Stimulated activated CD4-positive, alpha-beta T cell treated with anti-CD3 and anti-CD28 coated beads, TNF-alpha, amount 100 ng/mL, for 1 hour (primary cell): ENCODE measurements at regions not wholly inside any gene's neighbourhood (a gene's known extent, or its start where the extent isn't known, plus 50 kb on each side); places are given as distances from the start of the nearest gene placed in this dataset.
"Not testable (repeated sequence)": the region's sequence is repeated elsewhere in the genome, so short reads cannot be mapped to it uniquely, and the experiment has no call there.

Experiments used
- DNase-seq, 3 donors: peaks; one replicate each; pipeline ENCODE4 v3.0.0-alpha.2; 2020; ENCODE audit warnings: low read depth in 3 of 3, low spot score in 1 of 3

DNA sequence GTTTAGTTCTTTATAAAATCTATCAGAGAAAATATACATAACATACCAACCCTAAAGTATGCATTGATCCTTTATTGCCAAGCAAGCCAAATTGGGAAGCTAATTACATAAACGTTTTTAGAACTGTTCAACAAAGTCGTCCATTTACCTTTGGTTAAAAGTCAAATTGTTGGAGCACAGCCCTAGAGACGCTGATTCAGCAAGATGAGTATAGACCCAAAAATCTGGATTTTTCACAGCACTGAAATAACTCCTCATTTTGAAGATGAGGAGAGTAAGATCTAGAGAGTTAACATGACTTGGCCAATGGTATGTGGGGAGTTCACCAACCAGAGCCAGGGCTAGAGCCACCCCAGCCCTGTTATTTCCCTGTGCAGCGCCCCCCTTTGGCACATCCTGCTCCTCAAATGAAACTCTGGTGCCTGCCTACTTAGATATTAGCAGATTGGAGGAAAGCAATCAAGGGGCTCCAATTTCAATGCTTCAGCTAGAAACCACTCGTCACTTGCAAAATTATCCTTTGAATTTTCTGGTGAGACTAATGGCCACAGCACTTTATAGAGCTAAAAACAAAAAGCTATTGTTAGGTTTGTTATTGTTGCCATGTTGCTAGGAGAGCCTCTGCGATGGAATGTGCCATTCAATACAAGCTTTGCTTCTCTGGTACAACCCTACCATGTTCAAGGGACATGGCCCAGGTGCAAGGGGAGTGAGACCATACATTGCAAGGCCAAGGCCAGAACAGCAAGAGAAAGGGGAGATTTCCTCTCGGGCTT is 132.6 kb upstream of the ZEB1 start:
- no peak for DNase-seq

DNA sequence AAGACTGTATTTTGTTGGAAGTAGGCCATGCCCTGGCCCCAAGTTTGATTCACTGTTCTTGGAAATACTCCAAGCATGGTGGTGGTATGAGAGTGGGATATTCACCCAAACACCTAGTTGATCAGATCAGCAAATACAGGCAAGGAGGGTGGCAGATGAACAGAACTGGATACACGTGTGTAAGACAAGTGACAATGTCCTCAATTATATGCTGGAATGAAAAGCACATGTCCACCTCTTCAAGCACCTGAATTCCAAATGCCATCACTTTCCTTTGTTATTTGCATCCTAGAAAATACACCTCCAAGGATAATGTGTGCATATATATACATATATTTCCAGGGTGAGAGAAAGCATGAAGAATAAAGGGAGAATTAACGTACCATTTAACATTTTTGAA is 131.8 kb upstream of the ZEB1 start:
- DNase-seq, result no peak

DNA sequence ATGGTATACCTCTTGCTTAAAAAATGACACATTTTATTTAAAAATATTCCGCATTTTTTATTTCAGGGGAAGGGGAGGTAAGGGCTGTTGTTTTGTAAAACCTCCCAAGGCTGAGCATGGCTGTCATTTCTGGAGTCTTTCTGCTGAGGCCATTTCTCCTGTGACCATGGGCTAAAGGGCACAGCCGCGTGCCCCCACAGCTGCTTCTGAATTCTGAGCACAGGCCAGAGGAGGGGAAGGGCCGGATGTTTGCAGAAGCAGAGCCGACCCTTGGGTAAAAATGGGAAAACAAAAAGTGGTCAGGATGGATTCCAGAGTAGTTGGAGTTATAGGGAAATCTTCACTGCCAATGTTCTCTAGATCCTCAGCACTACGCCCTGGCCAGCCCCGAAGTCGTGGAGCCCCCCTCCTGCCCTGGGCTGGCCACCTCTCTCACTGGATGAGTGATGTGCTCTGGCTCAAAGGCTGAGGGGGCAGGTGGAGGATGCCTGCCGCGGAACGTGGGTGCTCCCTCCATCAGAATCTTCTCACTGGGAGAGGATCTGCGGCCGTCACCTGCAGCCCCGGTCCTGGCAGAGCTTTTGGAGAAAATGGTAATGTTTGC is 131.3 kb upstream of the ZEB1 start:
- DNase-seq, result no peak

DNA sequence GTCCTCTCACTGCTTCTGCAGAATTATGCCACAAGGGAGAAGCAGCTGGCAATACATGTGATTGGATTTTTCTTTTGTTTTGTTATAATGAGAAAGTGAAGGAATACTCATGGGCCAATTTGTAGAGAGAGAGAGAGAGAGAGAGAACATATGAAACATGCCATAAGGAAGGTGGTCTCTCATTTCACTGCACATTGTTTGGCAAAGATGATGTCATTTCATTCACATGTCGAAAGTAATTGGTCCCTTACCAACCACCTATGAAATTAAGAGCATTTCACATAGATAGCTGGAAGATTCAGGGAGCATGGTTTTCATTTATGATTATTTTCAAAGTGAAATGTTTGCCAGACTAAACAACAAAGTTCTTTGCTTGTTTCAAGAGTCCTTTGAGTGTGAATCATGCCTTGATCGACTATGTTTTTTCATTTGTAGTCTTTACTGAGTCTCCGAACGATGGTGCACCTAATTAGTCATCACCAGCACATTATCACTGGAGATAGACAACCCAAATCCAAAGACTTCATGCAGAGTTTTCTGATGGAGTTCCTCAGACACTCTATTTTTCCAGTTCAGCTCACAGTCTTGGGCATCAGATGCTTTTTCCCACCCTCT is 130.1 kb upstream of the ZEB1 start:
- no peak for DNase-seq

DNA sequence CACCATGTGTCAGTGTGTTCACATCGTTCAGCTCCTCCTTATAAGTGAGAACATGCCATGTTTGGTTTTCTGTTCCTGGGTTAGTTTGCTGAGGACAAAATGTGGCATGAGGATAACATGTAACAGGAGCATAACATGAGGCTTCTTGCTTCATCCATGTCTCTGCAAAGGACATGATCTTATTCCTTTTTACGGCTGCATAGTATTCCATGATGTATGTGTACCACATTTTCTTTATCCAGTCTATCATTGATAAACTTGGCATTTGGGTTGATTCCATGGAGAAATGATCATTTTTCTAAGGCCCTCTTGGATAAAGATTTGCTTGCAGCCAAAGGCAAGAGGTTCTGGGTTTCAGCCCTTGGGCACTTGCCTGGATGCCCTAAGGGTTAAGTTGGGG is 128.5 kb upstream of the ZEB1 start:
- no peak for DNase-seq

DNA sequence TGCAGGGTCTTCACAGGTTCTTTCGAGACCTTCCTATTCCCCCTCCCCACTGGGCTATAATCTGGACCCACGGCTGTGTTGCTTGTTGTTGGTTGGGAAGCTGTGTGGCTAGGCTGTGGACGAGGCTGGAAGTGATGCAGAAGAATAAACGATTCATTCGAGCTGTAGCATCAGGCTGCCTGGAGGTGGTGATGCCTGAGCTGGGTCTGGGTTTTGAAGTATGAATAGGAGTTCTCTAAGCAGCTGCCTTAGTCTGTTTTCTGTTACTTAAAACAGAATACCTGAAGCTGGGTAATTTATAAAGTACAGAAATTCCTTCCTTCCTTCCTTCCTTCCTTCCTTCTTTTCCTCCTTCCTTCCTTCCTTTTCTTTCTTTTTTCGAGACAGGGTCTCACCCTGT is 126.5 kb upstream of the ZEB1 start:
- DNase-seq, result no peak

DNA sequence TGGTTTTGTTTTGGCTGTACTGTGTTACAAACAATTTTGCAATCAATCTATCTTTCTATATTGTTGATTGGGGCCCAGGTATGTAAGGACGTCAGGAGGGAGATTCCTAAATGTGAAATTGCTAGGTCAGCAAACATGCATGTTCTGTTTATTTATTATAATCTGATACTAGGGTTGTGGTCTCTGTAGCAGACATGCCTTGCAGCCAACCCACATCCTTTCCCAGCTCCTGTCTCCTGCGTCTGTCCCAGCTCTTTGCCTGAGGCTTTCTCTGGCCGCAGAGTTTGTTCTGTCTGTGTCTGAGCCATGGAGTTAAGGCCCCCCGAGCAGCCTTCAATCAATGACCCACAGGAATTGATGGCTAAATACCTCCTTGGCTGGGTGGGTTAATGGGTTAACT is 124.0 kb upstream of the ZEB1 start:
- no peak for DNase-seq

DNA sequence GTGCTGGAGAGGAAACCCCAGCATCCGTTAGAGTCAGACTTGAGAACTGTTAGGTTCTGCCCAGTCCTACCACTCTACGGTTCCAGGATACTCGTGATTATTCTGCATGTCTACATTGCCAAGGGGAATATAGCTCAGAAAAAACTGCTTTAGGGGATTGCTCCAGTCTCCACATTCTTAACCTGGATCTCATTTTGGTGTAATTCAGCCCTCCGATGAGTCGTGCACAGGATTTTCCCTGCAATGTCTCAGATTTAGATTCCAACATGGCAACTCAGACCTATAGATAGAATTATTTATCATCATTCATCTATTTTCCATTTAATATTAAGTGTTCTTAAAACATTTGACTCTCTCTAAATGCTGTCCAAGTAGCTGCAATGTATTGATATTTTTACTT is 121.1 kb upstream of the ZEB1 start:
- no peak for DNase-seq

DNA sequence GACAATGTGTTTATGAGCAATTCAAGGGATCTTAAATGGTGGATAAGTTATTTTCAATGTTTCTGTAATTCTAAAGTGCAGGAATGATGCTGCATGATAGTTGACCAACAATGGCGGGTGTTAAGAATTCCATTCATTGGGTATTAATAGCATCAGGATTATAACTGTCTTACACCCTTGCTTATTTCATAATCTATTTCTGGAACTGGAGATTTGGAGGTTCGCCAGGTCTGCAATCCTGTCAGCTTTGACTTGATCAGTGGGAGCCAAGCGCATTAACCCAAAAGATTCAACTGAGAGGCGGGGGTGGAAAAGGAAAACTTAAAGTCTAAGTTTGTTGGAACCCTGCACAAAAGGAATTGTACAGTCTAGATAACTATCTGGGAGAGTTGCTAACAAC is 114.9 kb upstream of the ZEB1 start:
- no peak for DNase-seq

DNA sequence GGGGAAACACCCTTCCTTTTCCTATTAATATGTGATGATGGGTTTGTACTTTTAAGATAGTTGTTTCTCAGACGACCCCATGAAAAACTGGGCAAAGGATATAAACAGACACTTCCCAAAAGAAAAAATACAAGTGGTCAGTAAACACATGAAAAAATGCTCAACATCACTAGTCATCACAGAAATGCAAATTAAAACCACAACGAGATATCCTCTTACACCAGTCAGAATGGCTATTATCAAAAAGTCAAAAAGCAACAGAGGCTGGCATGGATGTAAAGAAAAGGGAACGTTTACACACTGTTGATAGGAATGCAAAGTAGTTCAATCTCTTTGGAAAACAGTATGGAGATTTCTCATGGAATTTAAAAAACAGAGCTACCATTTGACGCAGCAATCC is 111.4 kb upstream of the ZEB1 start:
- DNase-seq, result no peak

DNA sequence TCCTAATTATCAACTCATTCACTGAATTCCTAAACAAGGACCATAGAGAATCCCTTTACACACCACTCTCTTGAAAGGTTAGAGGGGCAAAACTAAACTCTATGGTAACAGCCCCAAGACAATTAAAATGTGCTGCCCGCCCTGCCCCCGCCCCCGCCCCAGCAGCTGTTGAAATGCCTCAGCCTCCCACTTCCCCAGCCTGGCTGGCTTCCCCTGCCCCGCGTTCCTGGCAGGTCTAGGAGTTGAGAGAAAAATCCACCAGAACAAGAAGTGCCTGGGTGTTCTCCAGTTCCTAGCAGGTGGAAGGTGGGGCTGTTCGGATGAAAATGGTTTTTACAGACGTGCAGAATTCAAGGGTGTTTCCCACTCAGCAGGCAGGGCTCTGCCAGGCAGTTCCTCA is 109.5 kb upstream of the ZEB1 start:
- DNase-seq, result no peak

DNA sequence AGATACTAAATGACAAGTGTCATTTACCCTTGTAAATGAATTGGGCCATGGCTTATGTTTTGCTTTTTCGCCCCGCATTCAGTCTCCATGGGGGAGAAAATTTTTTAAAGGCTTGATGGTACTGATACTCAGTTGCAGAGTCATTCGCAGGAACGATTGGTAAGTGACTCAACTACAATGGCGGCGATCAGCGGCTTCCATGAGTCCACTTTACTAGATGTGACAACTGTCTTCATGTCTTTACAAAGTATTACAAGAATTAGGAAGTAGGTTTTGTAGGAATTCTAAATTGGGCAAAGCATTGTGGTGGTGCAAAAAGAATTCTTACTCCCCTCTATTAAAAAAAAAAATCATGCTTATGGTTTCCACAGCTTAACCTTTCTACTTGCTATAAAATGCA is 108.8 kb upstream of the ZEB1 start:
- DNase-seq, result no peak

DNA sequence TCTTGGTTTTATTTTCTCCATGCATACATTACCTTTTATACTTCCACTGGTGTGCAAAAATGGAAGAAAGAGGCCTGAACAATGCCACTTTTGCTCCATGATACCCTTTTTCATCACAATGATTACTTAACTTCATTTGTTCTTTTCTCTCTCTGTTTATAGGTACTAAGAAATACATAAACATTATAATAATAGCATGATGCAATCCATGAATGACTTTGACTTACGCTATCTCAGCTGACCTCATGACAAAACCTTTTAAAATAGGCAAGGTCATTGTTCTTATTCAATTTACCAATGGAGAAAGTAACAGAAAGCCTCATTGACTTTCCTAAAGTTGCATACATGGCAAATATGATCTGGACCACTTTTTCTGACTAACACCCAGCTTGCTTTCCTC is 105.1 kb upstream of the ZEB1 start:
- DNase-seq, result no peak

DNA sequence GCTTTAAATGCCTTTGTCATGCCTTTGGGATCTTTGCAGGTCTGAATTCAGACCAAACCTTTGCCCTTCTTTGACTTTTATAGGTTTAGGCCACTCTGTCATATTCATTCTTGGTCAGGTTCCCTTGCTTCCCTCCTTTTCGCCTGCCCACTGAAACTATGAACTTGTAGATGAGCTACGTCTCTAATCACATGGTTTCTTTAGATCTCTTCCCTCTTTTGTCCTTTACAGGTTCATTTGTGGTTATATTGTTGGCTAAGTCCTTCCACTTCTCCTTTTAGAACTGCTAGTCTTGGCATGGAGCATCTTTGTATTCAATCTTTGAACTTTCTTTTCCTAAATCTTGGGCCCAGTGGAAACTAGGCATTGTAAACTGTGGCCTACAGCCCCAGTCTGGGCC is 104.0 kb upstream of the ZEB1 start:
- no peak for DNase-seq

DNA sequence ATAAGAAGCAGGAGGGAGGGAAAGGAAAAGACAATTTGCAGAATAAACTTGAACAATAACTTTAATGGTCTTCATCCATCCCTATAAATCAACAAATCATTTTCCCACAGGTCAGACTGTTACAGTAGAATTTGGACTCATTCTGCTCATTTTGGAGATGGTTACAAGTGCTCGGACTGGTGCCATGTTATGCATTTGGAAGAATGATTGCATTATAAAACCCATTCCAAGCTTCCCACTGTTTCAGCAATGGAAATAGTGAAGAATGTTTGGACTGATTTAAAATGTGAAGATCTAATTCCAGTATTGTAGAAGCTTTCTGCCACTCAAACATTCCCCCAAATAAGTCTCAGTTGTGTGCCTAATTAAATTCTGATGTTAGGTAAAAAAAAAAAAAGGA is 99.7 kb upstream of the ZEB1 start:
- no peak for DNase-seq

DNA sequence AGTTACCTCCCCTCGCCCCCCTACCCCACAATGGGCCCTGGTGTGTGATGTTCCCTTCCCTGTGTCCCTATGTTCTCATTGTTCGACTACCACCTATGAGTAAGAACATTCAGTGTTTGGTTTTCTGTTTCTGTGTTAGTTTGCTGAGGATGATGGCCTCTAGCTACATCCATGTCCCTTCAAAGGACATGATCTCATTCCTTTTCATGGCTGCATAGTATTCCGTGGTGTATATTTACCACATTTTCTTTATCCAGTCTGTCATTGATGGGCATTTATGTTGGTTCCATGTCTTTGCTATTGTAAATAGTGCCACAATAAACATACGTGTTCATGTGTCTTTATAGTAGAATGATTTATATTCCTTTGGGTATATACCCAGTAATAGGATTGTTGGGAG is 90.2 kb upstream of the ZEB1 start:
- not testable (repeated sequence) for DNase-seq

DNA sequence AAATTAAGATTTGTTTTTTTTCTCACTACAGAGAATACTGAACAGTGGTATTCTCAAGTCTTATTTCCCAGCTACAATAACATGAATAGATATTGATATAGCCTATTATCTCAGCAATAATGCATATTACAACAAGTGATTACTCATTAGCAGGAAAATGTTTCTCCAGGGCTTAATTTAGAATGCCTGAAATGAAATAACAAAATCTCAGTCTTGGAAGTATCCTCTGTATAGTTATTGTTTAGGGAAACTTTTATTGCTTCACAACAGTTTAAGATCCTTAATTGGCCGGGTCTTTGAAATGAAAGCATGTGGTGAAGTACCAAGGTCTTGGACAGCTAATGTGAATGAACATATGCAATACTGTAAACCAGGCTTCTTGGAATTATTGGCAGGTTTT is 79.1 kb upstream of the ZEB1 start:
- DNase-seq, result no peak

DNA sequence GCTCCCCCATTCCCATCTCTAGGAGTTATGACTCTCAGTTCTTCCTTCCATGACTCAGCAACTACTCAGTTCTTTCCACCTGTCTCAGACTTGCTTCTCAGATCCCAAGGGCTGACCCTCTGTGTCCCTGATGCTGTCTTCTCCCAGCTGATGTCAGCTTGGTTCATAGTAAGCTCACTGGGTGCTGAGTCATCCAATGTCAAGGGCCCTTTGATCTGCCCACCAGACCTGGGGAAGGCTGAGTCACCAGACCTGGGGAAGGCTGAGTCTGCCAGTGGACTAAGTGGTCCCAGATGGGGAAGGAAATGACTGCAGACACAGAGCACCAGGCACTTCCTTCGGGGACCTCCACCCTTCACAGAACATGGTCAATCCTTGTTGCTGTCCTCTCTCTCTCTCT is 76.1 kb upstream of the ZEB1 start:
- DNase-seq, result peak in 1 of 3 donors; percentile 34

DNA sequence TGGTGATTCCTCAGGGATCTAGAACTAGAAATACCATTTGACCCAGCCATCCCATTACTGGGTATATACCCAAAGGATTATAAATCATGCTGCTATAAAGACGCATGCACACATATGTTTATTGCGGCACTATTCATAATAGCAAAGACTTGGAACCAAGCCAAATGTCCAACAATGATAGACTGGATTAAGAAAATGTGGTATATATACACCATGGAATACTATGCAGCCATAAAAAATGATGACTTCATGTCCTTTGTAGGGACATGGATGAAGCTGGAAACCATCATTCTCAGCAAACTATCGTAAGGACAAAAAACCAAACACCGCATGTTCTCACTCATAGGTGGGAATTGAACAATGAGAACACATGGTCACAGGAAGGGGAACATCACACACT is 67.9 kb upstream of the ZEB1 start:
- DNase-seq, result not testable (repeated sequence)

DNA sequence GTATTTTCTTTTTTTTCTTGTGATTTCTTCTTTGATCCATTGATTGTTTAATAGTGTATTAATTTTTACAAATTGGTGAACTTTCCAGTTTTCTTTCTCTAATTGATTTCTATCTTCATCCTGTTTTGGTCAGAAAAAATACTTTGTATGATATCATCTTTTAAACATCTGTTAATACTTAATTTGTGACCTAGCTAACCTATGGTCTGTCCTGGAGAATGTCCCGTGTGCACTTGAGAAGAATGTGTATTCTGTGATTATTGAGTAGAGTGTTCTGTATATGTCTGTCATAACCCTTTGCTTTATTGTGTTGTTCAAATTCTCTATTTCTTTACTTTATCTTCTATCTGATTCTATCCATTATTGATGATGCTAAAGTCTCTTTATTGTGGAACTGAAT is 65.8 kb upstream of the ZEB1 start:
- no peak for DNase-seq

DNA sequence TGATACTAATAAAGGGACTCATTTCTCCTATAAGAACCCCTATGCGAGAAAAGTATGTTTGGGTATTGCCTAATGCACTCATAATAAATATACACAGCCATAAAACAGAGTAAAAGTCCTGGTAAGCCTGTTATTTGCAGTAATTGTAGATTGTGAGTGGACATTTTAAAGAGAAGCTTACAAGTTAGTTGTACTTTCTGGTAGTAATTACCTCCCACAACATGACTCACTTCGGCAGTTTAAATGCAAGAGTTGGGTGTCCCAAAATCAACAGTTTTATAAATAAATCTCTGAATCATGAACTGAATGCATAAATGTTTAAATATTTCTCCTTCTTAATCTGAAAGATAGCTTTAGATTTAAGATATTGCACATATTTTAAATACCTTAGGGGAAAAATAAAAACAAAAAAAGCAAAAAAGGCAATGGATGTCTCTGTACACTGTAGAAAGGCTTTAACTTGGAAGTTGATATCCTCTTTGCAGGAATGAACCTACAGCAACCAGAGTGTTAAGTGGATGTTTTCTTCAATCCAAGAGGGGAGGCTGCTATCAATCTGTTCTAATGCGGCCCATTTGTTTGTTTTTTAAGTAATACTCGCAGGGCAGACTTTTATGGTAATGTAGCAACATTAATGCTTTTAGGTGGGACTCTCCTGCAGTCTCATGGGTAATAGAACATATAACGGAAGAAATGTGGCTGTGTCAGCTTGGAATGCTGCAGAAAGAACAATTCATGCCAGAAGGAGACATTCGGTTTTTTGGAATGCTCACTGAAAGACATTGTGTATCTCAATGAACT is 57.3 kb upstream of the ZEB1 start:
- DNase-seq, result no peak

DNA sequence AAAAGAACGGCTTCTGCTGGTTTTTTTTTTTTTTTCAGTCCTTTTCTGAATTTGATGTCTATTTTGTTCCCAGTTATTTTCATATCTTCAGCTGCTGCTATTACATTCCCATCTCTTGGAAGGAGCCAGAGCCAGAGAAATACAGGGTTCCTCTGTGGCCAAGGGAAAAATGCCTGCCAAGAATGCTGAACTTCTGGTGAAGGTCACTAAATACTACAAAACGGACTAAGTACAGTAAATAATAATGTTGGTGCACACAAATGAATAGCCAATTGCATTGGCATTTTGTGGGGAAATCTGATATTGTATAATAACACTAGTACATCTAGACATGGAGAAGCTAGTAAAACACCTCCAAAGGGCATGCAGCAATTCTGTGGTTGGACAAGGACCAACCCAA is 56.3 kb upstream of the ZEB1 start:
- no peak for DNase-seq
